22Rv1 (cell line): ENCODE measurements at regions not wholly inside any gene's neighbourhood (a gene's known extent, or its start where the extent isn't known, plus 50 kb on each side); places are given as distances from the start of the nearest gene placed in this dataset.

Source experiments
- H3K27ac ChIP-seq: fragments of 450-650 bp; 2 replicates; pipeline ENCODE4 v1.5.1; 2017
- CTCF ChIP-seq: fragments of 450-650 bp; IDR thresholded peaks from 2 replicates; pipeline ENCODE4 v1.5.1; 2017; ENCODE audit warnings: mild to moderate bottlenecking
- ZFX ChIP-seq: fragments of 450-650 bp; IDR thresholded peaks from 2 replicates; pipeline ENCODE4 v1.6.1; 2017; ENCODE audit warnings: antibody characterized with exemption, borderline replicate concordance

DNA sequence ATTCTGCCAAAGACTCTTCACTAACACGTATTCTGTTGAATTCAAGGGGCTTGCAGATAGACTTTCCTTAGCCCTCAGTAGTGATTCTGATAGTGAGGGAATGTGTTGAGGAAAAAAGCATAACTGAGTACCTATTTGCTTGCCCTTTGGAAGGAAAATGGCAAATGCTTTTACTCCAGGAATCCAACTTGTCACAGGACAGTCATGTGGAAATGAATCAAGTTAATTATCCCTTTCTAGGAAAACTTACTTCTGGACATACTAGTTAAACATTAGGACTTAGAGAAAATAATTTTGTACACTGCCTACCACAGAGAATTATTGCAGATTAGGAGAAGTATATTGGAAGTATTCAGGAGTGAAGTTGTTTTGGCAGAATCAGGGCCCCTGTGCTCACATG is 148.9 kb upstream of the SLC13A1 start:
- no peak overlapping the region for H3K27ac ChIP-seq
- TF ChIP-seq ZFX (no peak), CTCF (no peak)

GRCh38 chr7:123346766-123347165 is 147.0 kb upstream of the SLC13A1 start:
- H3K27ac ChIP-seq = no peak overlapping the region
- TF ChIP-seq ZFX (no peak), CTCF (no peak)

GRCh38 chr7:123343611-123344010 is 143.8 kb upstream of the SLC13A1 start:
- H3K27ac ChIP-seq = no peak overlapping the region
- no peak for TF ChIP-seq CTCF
- TF ChIP-seq ZFX = no peak

DNA sequence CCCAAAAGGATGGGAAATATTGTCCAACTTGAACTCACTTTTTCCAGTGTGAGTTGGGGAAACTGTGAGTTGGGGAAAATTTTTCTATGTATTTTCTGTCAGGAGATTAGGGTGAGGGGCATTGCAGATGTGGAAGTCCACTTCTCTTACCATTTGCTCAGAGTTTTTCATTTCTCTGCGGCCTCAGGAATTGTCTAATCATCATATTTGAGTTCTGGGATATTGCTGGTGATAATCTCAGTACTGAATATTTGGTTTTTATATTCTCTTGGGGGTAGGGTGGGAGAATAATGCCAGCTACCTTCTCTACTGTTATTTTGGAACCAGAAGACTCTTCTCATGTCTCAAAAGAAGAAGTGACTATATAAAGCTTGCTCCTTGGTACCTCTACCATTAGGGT is 141.3 kb upstream of the SLC13A1 start:
- no peak overlapping the region for H3K27ac ChIP-seq
- TF ChIP-seq CTCF = no peak
- TF ChIP-seq ZFX = no peak

- TF ChIP-seq CTCF (no peak), ZFX (no peak)
- no peak overlapping the region for H3K27ac ChIP-seq
Observed at GRCh38 chr7:123338688-123339087, 138.9 kb upstream of the SLC13A1 start.

- no peak for TF ChIP-seq CTCF
- no peak for TF ChIP-seq ZFX
- no peak overlapping the region for H3K27ac ChIP-seq
Observed at GRCh38 chr7:123329988-123330643, 130.3 kb upstream of the SLC13A1 start.

DNA sequence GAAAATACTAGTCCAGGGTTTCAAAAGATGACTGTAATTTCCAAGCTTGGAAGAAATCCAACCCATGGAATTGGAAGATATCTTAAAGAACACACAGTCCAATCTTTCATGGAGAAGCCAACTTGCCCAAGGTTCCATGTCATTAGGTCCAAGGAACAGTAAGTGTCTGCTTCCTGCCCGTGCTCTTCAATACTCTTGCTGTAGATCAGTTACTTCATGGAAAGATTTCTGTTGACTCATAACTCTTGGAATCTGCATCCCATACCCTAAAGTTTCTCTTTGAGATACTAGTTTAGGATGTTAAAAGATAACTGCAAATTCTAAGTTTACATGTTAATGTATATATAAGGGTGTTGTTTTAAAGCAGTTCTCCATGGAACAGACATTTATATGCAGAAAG is 127.9 kb upstream of the SLC13A1 start:
- H3K27ac ChIP-seq = peak overlapping the region; percentile 40
- no peak for TF ChIP-seq CTCF
- TF ChIP-seq ZFX = no peak
